PC-9 (cell line): ENCODE measurements at regions not wholly inside any gene's neighbourhood (a gene's known extent, or its start where the extent isn't known, plus 50 kb on each side); places are given as distances from the start of the nearest gene placed in this dataset.

Experiments
- BruUV-seq: library from RNA; stranded (reverse); fragments of 400-500 nt; replicated peaks from 2 replicates; lab custom pipeline; 2021; lab: Mats Ljungman, UMichigan
- CTCF ChIA-PET: fragments of 300-600 bp; sonication (Branson Sonifier 250); formaldehyde crosslinking; loops from one replicate; lab custom pipeline; 2022; ENCODE audit warnings: antibody characterized with exemption; lab: Charles Lee
- POLR2A ChIA-PET: fragments of 300-600 bp; sonication (Branson Sonifier 250); formaldehyde crosslinking; loops from one replicate; lab custom pipeline; 2022; ENCODE audit warnings: antibody characterized with exemption; ENCODE audit not compliant: unreplicated experiment; lab: Charles Lee
- DNase-seq, 2 experiments: peaks; one replicate each; pipeline versions ENCODE4 v3.0.0 to v3.0.0-alpha.2; 2015 to 2022; ENCODE audit warnings: mixed read lengths in 1 of 2
- H2AFZ ChIP-seq: fragments of 200-600 bp; sonication (generic); 2 replicates; pipeline ENCODE4 v1.8.1; 2017; ENCODE audit warnings: antibody characterized with exemption
- H3F3A ChIP-seq: fragments of 200-600 bp; sonication (generic); 2 replicates; pipeline ENCODE4 v1.8.1; 2017; ENCODE audit warnings: antibody characterized with exemption, mild to moderate bottlenecking, low read depth; ENCODE audit not compliant: insufficient read depth
- H3K27ac ChIP-seq: fragments of 200-600 bp; sonication (generic); 2 replicates; pipeline ENCODE4 v1.6.1; 2016; ENCODE audit warnings: mixed run types
- H3K27me3 ChIP-seq: fragments of 200-600 bp; sonication (generic); 2 replicates; pipeline ENCODE4 v1.6.1; 2016; ENCODE audit warnings: low read depth, mixed run types; ENCODE audit not compliant: insufficient read depth
- H3K36me3 ChIP-seq: fragments of 200-600 bp; sonication (generic); 2 replicates; pipeline ENCODE4 v1.6.1; 2016; ENCODE audit warnings: low read depth, mixed run types
- H3K4me1 ChIP-seq: fragments of 200-600 bp; sonication (generic); replicated peaks from 2 replicates; pipeline ENCODE4 v1.6.1; 2016; ENCODE audit warnings: mixed run types; ENCODE audit not compliant: insufficient read depth
- H3K4me2 ChIP-seq: fragments of 200-600 bp; sonication (generic); 2 replicates; pipeline ENCODE4 v1.6.1; 2017; ENCODE audit warnings: mixed run types
- H3K4me3 ChIP-seq: fragments of 200-600 bp; sonication (generic); 2 replicates; pipeline ENCODE4 v1.6.1; 2016; ENCODE audit warnings: mixed run types
- H3K79me2 ChIP-seq: fragments of 200-600 bp; sonication (generic); 2 replicates; pipeline ENCODE4 v1.6.1; 2017; ENCODE audit warnings: low read depth, mixed run types
- H3K9me2 ChIP-seq: fragments of 200-600 bp; sonication (generic); 2 replicates; pipeline ENCODE4 v1.8.1; 2017; ENCODE audit warnings: mild to moderate bottlenecking; ENCODE audit not compliant: insufficient read depth
- H3K9me3 ChIP-seq: fragments of 200-600 bp; sonication (generic); 2 replicates; pipeline ENCODE4 v1.8.1; 2016; ENCODE audit warnings: low read depth; ENCODE audit not compliant: insufficient read depth
- H4K20me1 ChIP-seq: fragments of 200-600 bp; sonication (generic); 2 replicates; pipeline ENCODE4 v1.8.1; 2017; ENCODE audit not compliant: insufficient read depth
- CTCF ChIP-seq: fragments of 200-600 bp; sonication (generic); conservative IDR thresholded peaks from 2 replicates; pipeline ENCODE4 v1.6.1; 2017; ENCODE audit warnings: mixed run types, antibody characterized with exemption, mild to moderate bottlenecking, moderate library complexity
- EZH2 ChIP-seq: fragments of 200-600 bp; sonication (generic); IDR thresholded peaks from 2 replicates; pipeline ENCODE4 v1.8.0; 2017; ENCODE audit warnings: antibody characterized with exemption, low read depth
- intact Hi-C: fragments of 100-400 bp; cut with micrococcal nuclease; formaldehyde crosslinking; loops from one replicate; pipeline ENCODE4 v1.10.0; 2022; ENCODE audit not compliant: unreplicated experiment

- Histone ChIP-seq H3K4me2 (no peak overlapping the region), H3K4me1 (no peaks in the 10 kb centered on the region), H3K79me2 (no peaks in the 10 kb centered on the region), H2AFZ (no peak overlapping the region), H4K20me1 (no peaks in the 10 kb centered on the region), H3K4me3 (no peak overlapping the region), H3K9me3 (no peaks in the 10 kb centered on the region; the same call in 1 of the 2 replicates), H3F3A (no peaks in the 10 kb centered on the region; the same call in 1 of the 2 replicates), H3K9me2 (0 out of 2 replicates have a peak, but pooled peaks cover 3% of the 10 kb centered on the region), H3K36me3 (no peaks in the 10 kb centered on the region), H3K27me3 (no peaks in the 10 kb centered on the region), H3K27ac (no peak overlapping the region)
- ChIA-PET POLR2A (no interaction called here), CTCF (interaction anchor here (0.6 kb wide), 2 partner anchors 148 to 322 kb away, joined by 4 to 12 read pairs; no protein-coding TSS in a partner anchor)
- intact Hi-C loops: no loop called here
- no TSS peak for BruUV-seq
- TF ChIP-seq CTCF: no peak
- TF ChIP-seq EZH2: no peak
- DNase-seq: no peak
Observed at GRCh38 chr5:72566746-72567145, 59.5 kb upstream of the ZNF366 start.

GRCh38 chr5:72565513-72566289 lies 58.5 kb upstream of the ZNF366 start:
- Histone ChIP-seq H3K9me3 (no peaks in the 10 kb centered on the region; the same call in 1 of the 2 replicates), H4K20me1 (no peaks in the 10 kb centered on the region), H3K36me3 (no peaks in the 10 kb centered on the region), H3K9me2 (0 out of 2 replicates have a peak, but pooled peaks cover 3% of the 10 kb centered on the region), H3K79me2 (no peaks in the 10 kb centered on the region), H2AFZ (no peak overlapping the region), H3K4me1 (peaks cover 8% of the 10 kb centered on the region; the same call in 1 of the 2 replicates), H3F3A (no peaks in the 10 kb centered on the region; the same call in 1 of the 2 replicates), H3K27me3 (no peaks in the 10 kb centered on the region), H3K27ac (no peak overlapping the region), H3K4me3 (no peak overlapping the region), H3K4me2 (no peak overlapping the region)
- ChIA-PET CTCF (interaction anchor here (0.6 kb wide), 2 partner anchors 149 to 321 kb away, joined by 4 to 12 read pairs; no protein-coding TSS in a partner anchor), POLR2A (no interaction called here)
- DNase-seq: no peak
- TF ChIP-seq CTCF: no peak
- TF ChIP-seq EZH2: no peak
- intact Hi-C loops: no loop called here
- BruUV-seq: no TSS peak

GRCh38 chr5:72562717-72563116 lies 55.5 kb upstream of the ZNF366 start:
- Histone ChIP-seq H2AFZ (no peak overlapping the region), H3K9me2 (no peaks in the 10 kb centered on the region), H3K27me3 (no peaks in the 10 kb centered on the region), H3K4me3 (no peak overlapping the region), H3K4me2 (no peak overlapping the region), H3K9me3 (no peaks in the 10 kb centered on the region; the same call in 1 of the 2 replicates), H3K4me1 (peaks cover 8% of the 10 kb centered on the region; the same call in 1 of the 2 replicates), H4K20me1 (no peaks in the 10 kb centered on the region), H3K36me3 (no peaks in the 10 kb centered on the region), H3F3A (no peaks in the 10 kb centered on the region; the same call in 1 of the 2 replicates), H3K79me2 (no peaks in the 10 kb centered on the region), H3K27ac (no peak overlapping the region)
- intact Hi-C loops: no loop called here
- TF ChIP-seq EZH2: no peak
- TF ChIP-seq CTCF: no peak
- no TSS peak for BruUV-seq
- no peak for DNase-seq
- ChIA-PET CTCF (no interaction called here), POLR2A (no interaction called here)
